Stimulated activated CD8-positive, alpha-beta memory T cell treated with anti-CD3 and anti-CD28 coated beads, Interleukin-12 subunit alpha, Interleukin-12 subunit beta, amount 100 ng/mL, for 24 hours (primary cell): ENCODE measurements at regions not wholly inside any gene's neighbourhood (a gene's known extent, or its start where the extent isn't known, plus 50 kb on each side); places are given as distances from the start of the nearest gene placed in this dataset.
A peak's percentile ranks its signal among the peaks of the same experiment; 100 is the strongest.
"Not testable (repeated sequence)": the region's sequence is repeated elsewhere in the genome, so short reads cannot be mapped to it uniquely, and the experiment has no call there.

Source experiments
- DNase-seq: peaks from one replicate; pipeline ENCODE4 v3.0.0-alpha.2; 2020; ENCODE audit errors: extremely low read depth

DNA sequence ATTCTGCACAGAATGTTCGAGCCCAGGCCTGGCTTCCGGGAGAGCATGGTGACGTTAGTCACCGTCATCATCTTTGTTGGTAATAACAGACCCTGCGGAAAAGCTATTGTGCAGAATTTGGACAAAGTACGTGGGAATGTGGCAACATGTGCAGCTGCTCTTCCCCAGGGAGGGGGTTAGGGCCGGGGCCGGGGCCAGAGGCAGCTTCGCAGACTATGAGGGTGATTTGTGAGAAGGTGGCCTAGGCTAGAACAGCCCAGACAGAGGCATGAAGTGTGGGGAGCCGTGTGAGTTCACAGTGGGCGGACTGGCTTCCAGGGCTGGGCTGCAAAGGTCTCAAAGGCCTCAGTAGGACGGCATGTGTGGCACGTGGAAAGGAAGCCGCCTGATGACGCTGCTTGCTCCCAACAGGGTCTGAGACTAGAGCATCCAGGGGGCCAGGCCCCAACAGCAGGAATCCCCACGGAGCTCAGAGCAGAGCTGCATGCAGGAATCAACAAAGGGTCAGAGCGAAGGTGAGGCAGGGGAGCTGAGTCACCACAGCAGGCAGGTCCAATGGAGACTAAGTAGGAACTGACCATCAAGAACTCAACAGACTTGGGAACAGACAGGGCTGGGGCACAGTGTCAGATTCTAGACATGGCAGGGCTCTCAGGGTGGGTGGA, 109.2 kb downstream of the NPIPB11 start:
- not testable (repeated sequence) for DNase-seq

DNA sequence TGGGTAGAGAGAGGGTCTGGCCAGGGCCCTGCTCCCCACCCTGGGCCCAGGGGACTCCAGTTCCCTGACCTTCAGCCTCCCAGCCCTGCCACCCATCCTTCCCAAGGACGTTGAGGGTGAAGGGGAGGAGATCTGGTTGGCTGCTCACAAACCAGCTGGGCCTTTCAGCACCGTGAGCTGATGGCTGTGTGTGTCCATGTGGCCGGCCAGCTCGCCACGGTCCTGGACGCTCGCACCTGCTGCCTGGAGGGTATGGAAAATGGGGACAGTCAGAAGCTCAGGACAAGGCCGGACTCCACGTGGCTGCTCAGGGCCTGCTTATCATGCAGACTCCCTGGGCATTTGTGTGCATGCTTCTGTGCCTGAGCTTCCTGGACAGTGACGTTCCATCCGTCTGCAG, 110.3 kb downstream of the NPIPB11 start:
- DNase-seq: not testable (repeated sequence)

DNA sequence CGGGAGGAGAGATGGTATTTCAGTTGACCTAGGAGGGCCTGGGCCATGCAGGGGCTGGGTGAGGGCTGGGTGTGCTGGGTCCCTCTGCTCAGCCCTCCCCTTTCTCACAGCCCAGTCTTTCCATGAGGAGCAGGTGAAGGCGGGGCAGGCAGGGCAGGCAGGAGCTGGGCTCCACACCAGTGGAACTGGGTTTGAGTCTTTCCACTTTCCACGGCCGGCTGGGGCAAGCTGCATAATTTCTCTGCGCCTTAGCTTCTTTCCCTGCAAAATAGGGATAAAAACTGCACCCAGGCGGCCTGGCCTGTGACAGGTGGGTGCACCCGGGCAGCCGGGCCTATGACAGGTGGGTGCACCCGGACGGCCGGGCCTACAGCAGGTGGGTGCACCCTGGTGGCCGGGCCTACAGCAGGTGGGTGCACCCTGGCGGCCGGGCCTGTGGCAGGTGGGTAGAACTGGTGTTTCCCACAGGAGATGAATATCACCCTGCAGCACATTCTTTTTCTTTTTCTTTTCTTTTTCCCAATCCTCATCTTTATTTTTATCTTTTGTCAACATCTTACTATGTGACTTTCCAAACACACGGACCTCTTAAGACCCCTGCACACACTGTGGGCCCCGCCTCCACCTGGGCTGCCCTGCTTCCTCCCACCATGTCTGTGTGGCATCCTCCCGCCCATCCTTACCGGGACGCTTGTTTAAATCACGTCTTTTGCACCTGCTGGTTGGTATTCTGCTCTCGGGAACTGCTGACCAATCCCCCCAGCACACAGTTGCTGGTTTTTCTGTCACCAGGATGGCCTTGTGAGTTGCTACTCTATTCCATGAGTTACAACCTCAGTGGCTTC, 111.3 kb downstream of the NPIPB11 start:
- not testable (repeated sequence) for DNase-seq

DNA sequence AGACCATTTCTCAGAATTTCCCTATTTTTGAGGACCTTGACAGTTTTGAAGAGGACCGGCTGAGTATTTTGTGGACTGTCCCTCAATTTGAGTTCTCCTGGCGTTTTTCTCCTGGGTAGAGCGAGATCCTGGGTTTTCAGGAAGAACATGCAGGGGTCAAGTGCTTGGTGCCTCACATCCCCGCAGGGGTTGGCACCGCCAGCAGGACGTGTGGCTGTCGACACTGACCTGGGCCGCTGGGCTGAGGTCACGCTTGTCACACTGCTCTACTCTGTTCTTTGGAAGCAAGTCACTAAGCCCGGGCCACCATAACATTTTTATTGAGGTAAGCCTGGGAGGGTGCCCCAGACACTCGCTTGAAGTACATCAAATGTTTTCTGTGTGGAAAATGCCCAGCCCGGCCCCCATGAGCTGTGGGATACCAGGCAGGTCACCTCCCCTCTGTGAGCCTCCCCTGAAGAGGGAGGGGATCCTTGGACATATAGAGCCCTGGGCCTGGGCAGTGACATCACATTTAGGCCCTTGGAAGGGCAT, 112.0 kb downstream of the NPIPB11 start:
- not testable (repeated sequence) for DNase-seq

DNA sequence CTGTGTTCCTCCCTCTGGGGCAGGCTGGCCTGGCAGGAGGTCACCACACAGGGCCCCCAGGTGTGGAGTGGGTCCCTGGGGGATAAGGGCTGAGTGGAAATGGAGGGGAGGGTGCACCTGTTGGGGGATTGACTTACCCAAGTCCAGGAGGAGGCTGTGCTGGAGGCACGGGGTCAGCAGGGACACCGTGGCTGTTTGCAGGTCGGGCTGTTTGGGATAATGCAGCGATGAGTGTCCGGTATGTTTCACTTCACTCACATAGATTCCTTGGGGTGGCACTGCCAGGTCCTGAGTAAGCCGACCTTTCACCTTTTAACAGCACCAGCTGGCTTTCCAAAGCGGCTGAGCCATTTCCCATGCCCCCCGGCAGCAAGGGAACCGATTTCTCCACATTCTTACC, 113.0 kb downstream of the NPIPB11 start:
- DNase-seq: not testable (repeated sequence)

DNA sequence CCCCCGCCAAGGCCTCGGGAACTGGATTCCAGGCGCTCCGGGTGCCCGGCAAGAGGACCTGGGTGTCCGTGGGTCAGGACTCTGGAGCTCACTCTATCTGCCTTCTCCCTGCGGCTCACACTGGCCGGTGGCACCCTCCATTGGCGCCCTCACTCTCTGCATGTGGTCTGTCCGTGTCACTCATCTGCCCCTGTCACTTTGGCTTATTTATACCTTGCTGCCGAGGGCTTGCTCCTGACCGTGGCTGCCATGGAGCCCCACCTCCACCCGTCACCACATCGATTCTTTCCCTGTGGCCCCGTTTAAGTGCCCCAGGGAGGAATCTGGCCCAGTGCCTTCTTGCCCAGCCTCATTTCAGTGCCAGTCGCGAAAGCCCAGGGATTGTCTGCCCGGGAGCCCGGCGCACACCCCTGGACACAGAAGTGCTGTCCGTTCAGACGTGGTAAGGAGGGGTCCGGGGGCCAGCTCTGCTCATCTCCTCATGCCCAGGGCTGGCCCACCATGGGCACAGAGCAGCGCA, 113.5 kb downstream of the NPIPB11 start:
- not testable (repeated sequence) for DNase-seq

DNA sequence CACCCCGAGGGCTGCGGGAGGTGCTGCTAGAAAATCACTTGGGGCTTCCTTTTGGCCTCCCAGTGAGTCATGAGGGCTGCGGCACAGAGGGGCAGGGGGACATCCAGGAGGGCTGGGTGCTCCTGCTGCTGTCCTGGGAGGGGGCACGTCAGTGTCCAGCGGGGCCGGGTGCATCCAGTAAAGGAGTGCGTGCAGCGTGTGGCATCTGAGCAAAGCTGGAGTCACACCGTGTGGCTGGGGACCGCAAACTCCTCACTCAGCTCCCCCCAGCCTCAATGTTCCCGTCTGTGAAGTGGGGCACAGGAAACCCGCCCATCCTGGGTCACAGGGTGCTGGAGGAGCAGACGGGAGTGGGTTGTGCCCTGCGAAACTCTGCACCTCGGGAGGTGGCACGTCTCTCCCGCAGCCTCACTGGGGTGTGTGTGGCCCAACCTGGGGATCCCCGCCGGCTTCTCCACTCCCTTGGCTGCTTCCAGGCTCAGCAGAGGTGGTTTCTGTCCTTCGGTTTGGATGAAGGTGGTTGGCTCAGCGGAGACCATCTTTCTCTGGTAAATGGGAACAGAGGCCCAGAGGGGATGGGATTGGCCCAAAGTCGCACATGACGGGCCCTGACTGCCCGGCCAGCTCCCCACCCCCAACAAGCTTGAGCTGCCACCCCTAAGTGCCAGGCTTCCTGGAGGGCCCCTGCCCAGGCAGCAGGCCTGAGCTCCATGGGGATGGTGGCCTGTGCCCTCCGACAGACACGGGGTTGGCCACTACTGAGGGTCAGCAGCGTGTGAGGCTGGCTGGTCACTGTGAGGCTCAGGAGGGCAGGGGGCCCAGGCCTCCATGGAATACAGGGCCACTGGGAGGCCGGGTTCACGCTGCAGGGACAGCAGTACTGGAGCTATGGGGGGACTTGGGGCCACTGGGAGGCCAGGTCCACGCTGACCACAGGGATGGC, 114.9 kb downstream of the NPIPB11 start:
- not testable (repeated sequence) for DNase-seq

DNA sequence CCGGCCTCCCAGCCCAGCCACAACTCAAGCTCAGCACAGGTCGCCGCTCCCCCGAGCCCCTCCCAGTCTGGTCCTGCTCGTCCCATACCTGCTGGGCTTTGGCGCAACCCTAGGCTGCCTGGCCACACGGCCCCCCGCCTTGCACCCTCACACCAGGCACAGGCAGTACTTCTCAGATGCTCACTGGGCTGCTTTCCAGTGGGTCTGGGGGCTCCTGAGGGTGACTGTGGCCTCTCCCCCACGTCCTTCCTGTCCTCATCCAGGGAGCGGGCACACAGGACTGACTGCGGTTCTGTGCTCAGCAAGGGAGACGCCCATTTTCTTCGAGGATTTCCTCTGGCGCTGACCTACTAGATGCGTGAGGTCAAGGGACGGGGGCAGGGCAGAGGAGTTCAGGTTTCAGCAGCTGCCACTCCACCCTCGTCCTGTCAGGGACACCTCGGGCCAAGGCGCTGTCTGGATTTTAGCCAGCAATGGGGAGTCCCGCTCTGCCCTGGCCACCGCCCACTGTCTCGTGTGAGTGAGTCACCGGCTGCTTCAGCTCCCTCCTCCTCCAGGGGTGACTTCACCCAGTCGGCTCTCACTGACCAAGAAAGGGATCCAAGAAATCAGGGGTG, 115.8 kb downstream of the NPIPB11 start:
- DNase-seq: peak; percentile 31

DNA sequence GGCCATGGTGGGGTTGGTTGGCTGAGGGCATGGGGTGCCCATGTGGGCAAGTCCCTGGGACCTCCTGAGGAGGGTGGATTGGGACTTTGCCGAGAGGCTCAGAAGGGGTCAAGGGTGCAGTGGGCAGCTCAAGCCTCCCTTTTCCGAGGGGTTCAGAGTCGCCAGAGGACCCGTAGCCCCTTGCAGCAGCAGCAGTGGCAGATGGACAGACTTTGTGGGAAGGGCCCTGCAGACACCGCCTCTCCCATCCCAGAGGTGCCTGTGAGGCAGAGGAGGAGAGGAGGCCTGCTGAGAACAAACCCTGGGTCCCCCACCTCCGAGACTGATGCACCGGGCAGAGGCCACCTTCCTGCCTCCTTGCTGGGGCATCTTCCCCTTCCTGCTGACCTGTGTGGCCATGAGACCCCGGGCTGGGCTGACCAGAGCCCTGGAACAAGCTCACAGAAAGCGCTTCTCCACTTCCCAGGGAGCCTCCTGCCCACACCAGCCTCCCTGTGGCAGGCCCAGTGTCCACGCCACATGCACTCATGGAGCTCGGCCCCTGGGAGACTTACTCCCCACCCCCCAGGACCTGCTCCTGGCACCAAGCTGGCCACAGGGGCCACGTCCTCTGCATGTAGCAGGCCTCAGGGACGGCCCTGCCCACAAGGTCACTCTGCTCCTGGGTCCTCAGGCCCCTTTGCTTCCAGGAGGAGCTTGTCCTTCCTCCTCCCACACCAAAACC, 116.8 kb downstream of the NPIPB11 start:
- DNase-seq: not testable (repeated sequence)

DNA sequence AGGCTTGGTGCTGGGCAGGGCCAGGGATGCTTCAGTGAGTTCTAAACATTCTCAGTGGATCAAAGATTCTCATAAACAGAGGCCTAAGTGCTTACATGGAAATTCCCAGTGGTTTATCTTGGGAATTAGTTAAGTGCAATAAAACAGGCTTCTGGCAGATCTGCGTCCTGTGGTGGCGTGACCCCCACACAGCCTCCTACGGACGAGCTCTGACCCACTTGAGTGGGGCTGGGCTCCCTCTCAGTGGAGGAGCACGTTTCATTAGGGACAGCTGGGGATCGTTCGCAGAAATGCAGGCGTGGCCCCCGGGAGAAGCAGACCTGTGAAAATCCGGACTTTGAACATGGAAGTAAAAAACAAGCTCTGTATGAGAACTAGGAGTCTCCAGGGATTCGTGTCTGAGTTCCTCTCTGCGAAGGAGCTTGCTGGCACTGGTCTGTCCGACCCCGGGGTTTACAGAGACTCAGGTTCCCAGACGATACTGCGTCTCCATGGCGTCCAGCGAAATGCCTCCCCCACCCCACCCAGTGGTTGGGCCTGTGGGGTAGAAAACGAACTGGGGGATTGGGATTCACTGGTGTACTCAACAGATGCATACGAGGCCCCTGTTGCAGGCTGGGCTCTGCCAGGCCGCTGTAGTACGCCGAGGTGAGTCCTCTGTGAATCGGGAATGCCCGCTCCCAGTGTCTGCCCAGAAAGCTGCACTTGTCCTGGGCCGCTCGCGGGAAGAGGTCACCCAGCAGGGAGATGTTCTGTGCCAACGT, 117.6 kb downstream of the NPIPB11 start:
- not testable (repeated sequence) for DNase-seq

DNA sequence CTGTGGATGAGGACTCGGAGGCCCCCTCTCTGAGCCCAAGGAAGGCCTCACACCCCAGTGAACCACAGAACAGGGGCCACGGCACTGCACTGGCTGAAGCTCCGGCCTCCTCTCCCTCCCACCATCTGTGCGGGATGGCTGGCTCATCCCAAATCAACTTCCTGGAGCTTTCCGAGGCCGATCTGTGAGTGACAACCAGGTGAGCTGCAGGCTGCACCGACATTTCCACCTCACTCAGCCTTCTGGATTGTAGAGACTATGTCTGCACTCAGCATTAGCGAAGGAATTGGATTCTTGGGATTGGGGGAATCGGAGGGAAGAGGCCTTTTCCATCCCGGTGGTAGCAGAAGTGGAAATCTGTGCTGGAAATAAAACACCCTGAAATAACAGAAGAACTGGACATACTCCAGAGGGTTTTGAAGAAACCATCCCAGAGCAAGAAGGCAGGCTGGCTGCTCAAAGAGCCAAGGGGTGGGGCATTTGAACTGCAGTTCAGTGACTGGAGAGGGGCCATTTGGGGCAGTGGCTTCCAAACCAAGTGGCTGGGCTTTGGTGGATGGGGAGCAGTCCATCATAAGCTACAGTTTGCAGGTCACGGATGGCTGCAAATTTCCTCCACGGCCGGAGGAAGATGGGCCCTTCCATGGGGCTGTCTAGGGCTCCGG, 118.5 kb downstream of the NPIPB11 start:
- DNase-seq: not testable (repeated sequence)

DNA sequence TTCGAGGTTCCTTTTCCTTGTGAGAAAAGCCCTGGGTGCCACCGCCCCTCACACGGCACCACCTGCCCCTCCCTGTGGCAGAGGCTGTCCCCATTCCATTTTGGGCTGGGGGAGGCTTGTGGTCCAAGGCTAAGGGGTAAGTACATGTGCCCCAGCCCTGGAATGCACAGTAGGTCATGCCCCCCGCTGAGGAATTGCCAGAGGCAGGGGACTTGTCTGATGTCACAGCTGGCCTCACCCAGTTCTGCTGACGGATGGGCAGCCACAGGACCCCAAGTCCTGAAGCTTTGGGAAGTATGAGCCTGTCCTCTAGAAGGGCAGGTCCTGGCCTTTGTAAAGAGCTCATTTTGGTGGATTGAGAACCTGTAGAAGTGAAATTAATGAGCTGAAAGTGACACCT, 119.3 kb downstream of the NPIPB11 start:
- DNase-seq: not testable (repeated sequence)

DNA sequence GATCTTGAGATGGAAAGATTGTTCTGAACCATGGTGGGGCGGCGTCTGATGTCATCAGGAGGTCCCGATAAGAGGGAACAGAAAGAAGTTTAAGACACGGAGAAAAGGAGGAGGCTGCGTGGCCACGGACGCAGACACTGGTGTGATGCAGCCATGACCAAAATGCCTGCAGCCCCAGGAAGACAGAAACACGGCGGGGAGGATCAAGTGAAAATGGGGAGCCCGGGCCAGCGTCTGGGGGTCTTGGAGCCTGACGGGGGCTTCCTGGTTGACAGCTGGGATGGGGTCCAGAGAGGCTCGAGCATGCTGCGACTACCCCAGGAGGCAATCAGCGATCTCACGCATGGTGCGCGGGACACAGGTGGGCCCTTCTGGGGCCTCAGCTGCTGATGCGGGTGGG, 119.7 kb downstream of the NPIPB11 start:
- not testable (repeated sequence) for DNase-seq

DNA sequence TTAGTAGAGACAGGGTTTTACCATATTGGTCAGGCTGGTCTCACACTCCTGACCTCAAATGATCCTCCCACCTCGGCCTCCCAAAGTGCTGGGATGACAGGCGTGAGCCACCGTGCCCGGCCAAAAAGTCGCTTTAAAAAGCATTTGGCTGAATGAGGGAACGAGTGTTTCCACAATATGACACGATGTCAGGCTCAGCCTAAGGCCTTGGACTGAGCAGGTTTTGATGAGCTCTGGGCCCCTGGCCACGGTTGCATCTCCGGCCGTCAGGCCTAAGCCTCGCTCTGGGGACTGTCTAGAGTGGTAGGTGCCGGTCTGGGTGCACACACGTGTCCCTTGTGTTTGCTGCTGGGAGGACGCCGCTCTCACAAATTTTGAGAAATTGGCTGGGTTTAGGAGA, 120.3 kb downstream of the NPIPB11 start:
- DNase-seq: not testable (repeated sequence)

DNA sequence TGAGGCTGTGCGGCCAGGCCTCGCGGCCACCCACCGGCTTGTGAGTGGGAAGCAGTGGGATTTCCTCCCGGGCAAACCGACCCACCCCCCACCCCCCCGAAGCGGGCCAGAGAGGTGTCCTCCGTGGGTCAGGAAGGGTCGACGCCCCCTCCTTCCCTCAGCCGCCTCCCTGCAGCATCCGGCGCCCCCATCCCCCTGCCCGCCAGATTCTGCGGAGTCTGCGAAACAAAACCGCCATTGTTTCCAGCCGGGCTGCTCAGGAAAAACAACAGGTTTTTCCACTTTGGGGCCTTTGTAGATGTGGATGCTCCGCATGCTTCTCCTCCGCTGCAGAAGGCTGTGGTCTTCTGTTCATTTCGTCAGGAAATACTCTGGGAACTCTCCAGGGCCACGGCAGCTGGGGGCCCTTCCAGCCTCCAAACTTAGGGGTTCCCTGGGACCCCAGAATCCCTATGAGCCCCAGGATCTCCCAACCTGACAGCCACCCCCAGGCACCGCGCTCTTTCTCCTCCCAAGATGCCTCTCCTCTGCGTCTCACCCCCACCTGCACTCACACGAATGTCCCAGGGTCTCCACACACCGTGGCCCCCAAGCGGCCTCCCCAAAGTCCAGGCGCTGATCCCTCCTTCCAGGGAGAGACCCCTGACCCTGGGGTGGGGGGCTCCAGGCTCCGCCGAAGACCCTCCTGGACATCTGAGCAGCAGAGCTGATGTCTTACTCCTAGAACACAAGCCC, 121.2 kb downstream of the NPIPB11 start:
- DNase-seq: not testable (repeated sequence)

DNA sequence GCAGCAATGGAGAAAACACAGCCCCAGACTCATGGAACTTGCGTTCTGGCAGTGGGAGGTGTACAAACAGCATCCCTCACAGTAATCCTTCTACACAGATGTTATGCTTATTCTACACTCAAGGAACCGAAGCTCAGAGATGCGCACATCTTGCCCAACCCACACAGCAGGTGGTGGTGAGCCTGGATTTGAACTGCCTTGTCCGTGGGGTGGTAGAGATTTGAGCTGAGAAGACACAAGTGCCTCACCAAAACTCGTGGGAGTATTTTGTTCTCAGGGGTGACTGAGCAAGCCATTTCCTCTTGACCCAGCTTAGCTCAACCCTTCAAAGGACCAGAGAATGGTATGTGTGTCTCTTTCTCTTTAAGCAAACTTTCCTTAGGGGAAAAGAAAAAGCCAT, 121.8 kb downstream of the NPIPB11 start:
- not testable (repeated sequence) for DNase-seq

DNA sequence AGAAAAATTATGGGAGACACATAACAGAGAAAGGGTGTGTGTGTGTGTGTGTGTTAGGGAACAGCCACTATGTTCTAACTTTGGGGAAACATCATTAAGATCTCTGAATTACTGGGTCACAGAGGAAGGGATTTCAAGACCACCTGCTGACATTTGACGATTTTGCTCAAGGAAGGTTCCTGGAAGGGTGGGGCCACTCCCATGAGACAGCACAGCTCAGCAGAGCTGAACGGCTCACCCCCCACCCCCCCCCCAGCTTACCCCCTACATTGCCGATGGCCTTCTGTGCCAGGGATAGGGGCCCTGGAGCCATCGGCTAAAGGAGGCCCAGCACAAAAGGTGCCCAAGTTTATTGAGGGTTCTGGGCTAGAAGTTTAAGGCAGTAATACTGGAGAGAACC, 122.4 kb downstream of the NPIPB11 start:
- DNase-seq: not testable (repeated sequence)
